Renal cortex interstitium (tissue), 11 donors: ENCODE measurements at regions not wholly inside any gene's neighbourhood (a gene's known extent, or its start where the extent isn't known, plus 50 kb on each side); places are given as distances from the start of the nearest gene placed in this dataset.

Experiments
- DNase-seq, 11 donors: peaks; one replicate each; pipeline ENCODE4 v3.0.0-alpha.2; 2013; ENCODE audit warnings: low read depth in 9 of 11, low spot score in 4 of 11; ENCODE audit errors: extremely low read depth in 1 of 11

DNA sequence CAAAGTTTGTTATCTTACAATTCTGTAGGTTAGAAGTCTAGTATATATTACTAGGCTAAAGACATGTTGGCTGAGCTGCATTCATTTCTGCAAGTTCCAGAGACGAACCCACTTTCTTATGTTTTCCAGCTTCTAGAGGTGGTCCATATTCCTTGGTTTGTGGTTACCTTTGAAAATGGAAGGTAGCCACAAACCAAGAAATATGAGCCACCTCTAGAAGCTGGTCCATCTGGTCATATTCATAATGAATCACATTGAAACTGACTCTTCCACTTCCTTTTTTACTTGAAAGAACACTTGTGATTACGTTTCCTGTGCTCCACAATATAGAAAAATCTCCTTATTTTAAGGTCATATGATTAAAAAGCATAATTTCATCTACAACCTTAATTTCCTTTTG is 943.0 kb upstream of the PCDH9 start:
- DNase-seq = no peak

- no peak for DNase-seq
These were observed 940.8 kb upstream of the PCDH9 start for GRCh38 chr13:68170961-68171360.

- no peak for DNase-seq
These were observed 938.3 kb upstream of the PCDH9 start for GRCh38 chr13:68168448-68168847.

GRCh38 chr13:68160466-68160865 is 930.3 kb upstream of the PCDH9 start:
- no peak for DNase-seq

DNA sequence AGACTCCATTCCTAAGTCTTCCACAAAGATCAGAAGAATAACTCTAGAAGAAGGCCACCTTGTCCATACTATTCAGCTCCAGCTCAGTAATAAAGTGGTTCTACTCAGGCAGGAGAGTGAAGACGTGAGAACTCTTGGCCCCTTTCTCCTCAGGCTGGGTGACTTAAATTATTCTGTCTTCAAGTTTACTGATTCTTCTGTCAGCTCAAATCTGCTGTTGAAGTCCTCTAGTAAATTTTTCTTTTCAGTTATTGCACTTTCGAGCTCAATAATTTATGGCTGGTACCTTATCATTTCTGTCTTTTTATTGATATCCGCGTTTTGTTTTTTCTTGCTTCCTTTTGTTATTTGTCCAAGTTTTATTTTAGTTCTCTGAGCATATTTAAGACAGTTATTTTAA is 922.3 kb upstream of the PCDH9 start:
- DNase-seq = no peak

DNA sequence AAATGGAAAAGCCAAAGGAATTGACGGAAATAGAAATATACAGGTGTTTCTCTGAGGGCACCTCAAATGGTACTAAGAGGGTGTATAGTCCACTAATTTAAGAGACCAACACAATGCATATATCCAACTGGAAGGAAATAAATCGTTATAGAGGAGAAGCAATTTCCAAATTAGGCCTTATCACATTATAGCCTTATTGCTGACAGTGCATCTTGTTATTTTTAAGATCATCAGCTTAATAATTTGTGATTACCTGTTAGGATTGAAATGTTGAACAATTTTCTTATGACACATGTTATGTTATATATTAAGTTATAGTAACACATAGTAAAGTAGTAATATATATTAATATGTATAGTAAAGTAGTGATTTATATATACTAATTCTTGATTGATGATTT is 915.7 kb upstream of the PCDH9 start:
- DNase-seq = no peak

DNA sequence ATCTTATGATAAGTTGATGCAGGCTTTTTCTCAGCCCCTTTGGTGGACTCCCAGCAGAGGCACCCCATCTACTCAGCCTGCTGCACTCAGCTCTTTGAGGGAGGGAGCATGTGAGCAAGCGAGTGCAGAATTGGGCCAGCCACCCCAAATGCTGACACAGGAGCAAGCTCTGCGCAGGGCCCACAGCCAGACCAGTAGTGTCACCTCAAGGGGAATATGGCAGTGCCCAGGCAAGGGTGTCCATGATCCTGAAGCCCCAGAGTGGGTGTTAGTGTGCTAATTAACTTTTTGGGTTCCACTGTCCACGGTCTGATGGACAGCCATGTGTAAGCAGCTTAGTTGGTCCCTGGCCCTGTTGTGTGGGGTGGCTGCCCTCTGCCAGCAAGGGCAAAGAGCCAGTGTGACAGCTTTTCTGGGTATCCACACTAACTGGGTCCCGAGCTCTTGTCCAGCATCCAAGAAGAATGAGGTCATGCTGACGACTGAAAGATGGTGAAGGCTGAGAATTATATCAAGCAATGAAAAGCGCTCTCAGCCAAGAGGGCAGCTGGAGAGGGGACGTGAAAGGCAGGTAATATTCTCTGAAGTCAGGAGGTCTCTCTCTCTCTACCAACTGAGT is 898.3 kb upstream of the PCDH9 start:
- DNase-seq = no peak

DNA sequence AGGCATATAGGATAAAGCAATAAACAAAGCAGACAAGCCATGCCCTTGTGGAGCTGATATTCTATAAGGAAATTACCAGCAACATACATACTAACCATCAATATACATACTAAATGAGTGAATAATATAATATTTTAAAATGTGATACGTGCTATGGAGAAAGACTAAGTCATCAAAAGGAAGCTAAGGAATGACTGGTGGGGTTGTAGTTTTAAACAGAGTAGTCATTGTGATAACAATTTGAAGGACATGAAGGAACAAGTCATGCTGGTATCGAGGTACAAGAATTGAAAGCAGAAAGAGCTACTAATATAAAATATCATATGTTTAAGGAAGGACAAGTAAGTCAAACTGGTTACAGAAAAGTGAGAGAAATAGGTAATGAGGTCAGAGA is 894.9 kb upstream of the PCDH9 start:
- DNase-seq = no peak

GRCh38 chr13:68124437-68125086 is 894.4 kb upstream of the PCDH9 start:
- no peak for DNase-seq

- DNase-seq = no peak
These were observed 880.1 kb upstream of the PCDH9 start for GRCh38 chr13:68110178-68110768.

- no peak for DNase-seq
These were observed 877.5 kb upstream of the PCDH9 start for GRCh38 chr13:68107667-68108066.

GRCh38 chr13:68099631-68100030 is 869.5 kb upstream of the PCDH9 start:
- DNase-seq = no peak

- DNase-seq = no peak
These were observed 850.9 kb upstream of the PCDH9 start for GRCh38 chr13:68081061-68081460.

GRCh38 chr13:68078874-68079273 is 848.7 kb upstream of the PCDH9 start:
- no peak for DNase-seq

DNA sequence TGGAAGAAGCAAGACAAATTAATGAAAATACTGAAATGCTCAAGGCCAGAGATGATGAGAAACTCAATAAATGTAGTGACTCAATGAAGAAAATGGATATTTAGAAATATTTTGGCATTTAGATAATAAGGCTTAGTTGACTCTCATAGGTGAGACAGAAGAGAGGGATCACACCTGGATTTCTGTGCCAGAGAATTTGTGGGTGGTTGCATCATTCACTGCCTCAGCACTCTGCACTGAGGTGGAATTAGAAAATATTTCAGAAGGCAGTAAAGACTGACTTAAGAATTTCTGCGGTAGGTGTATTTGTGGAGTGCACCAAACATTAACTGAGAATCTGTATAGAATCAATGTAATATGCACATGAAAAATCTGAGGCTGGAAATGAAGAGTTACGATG is 848.3 kb upstream of the PCDH9 start:
- DNase-seq = no peak

DNA sequence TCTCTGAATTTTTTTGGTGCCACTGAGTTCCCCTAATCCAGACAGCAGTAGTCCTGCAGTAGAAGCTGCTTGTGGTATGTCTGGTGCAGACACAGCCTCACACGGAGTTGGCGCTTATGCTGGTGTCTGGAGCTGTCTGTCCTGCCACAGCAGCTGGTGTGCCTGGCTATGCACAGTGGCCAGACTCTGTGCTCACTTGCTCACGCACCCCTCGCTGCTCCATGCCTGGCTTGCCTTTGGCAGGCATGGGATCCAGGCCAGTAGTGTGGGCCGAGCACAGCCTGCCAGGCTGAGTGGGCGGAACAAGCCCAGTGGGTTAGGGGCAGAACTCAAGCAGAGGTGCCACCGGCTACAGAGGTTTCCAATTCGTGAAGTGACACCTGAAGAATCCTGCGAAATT is 845.9 kb upstream of the PCDH9 start:
- no peak for DNase-seq

GRCh38 chr13:68066879-68067513 is 836.9 kb upstream of the PCDH9 start:
- DNase-seq = no peak

- no peak for DNase-seq
These were observed 834.0 kb upstream of the PCDH9 start for GRCh38 chr13:68064001-68064770.

DNA sequence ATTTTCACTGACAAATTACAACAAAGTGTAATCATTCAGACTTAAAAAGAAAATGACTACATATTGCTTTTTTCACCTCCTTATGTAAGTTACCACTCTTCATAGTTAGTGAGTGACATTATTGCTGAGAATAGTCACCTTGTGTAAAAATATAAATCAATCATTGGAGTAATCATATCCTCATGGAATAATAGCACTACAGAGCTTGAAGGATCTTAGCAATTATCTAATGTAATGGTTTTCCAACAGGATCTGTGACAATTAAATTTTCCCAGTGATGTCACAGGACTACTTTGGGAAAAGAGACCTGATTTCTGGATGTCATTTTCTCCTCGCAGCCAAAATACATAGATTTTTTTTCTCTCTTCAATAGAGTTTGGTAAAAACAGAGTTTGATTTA is 833.0 kb upstream of the PCDH9 start:
- DNase-seq = no peak

GRCh38 chr13:68057836-68058235 is 827.7 kb upstream of the PCDH9 start:
- DNase-seq = no peak
